SH-SY5Y (cell line): ENCODE measurements at regions not wholly inside any gene's neighbourhood (a gene's known extent, or its start where the extent isn't known, plus 50 kb on each side); places are given as distances from the start of the nearest gene placed in this dataset.

Experiments
- GATA2 ChIP-seq: IDR thresholded peaks from 2 replicates; pipeline ENCODE4 v1.6.1; 2011; ENCODE audit warnings: mild to moderate bottlenecking, low read depth, low read length
- GATA3 ChIP-seq: IDR thresholded peaks from 2 replicates; pipeline ENCODE4 v1.6.1; 2011; ENCODE audit warnings: low read depth, mild to moderate bottlenecking, low read length, moderate library complexity

DNA sequence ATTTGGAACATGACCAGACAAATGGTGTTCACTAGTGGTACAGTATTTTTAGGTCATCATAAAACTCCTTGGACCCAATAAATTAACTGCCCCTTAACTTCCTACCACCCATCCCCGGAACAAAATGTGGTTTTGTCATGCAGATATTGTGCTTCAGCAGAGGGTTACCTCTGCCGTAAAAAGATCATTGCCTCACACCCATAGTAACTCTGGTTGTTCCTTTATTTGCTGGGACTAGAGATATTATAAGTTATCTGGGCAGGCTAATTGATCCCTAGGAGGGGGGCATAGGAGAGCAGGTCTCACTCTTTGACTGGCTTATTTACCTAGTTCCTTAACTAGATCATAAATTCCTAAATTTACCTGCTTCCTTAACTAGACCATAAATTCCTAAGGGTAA, 1343.9 kb upstream of the CHAC2 start:
- TF ChIP-seq GATA3 (no peak), GATA2 (no peak)

GRCh38 chr2:52423111-52423510, 1344.5 kb upstream of the CHAC2 start:
- TF ChIP-seq GATA3 (no peak), GATA2 (no peak)

DNA sequence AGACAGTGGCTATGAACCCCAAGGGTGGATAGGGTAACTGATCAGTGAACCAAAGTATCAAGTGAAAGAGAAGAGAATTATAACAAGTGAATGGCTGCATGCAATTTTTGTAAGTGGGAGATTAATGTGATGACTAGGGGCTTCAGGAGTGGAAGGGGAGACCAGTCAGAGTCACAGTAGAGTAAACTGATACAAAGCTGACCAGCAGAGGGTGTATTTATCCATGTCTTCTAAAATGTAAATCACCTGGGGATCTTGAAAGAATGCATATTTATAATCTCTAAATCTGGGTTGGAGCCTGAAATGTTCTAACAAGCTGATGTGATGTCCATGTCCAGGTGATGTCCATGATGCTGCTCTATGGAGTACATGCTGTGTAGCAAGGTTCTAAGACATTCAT, 1351.3 kb upstream of the CHAC2 start:
- TF ChIP-seq GATA2: no peak
- TF ChIP-seq GATA3: no peak

GRCh38 chr2:52414561-52415295, 1352.9 kb upstream of the CHAC2 start:
- no peak for TF ChIP-seq GATA2
- no peak for TF ChIP-seq GATA3

- TF ChIP-seq GATA3: no peak
- TF ChIP-seq GATA2: no peak
Measured at GRCh38 chr2:52405980-52406379, 1361.6 kb upstream of the CHAC2 start.

- TF ChIP-seq GATA2 (no peak), GATA3 (no peak)
Measured at GRCh38 chr2:52404866-52405265, 1362.7 kb upstream of the CHAC2 start.

DNA sequence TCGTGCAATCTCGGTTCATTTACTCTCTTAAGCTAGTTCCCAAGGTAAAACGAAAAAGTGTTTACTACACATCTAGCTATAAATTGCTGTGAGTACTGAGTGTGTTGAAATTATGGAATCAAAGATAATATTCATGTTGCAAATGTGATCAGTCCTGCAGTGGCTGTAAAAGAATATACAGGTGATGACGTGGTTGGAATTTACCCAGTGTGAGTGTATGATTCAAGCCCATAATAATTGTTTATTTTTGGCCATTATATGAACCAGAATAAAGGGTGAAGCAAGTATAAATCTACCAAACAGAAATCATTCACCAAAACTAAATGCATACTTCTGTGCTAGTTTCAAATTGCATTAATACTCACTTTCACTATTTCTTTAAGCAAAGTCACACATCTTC, 1363.6 kb upstream of the CHAC2 start:
- no peak for TF ChIP-seq GATA2
- TF ChIP-seq GATA3: no peak

GRCh38 chr2:52402128-52402527, 1365.5 kb upstream of the CHAC2 start:
- TF ChIP-seq GATA3 (no peak), GATA2 (no peak)

DNA sequence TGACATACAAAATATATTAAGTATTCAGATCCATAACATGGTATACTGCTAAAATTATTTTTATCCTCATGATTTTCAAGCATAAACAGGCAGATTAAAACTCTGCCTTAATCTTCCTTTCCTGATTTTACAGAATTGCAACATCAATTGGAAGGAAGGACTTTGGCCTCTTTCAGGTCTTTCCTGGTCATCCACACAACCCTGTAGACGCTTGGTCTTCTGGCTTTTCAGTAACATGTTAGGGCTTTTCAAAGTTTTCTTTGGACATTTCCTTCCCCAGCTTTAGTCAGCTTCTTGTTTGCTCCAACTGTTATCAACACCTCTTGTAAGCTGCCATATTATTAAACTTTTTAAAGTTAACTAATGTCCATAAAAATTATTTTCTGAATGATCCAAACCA, 1364.9 kb upstream of the NRXN1 start:
- TF ChIP-seq GATA3: no peak
- no peak for TF ChIP-seq GATA2

- no peak for TF ChIP-seq GATA2
Measured at GRCh38 chr2:52395912-52396311, 1364.0 kb upstream of the NRXN1 start.

- TF ChIP-seq GATA2: no peak
- TF ChIP-seq GATA3: no peak
Measured at GRCh38 chr2:52391621-52392020, 1359.7 kb upstream of the NRXN1 start.

- no peak for TF ChIP-seq GATA3
- TF ChIP-seq GATA2: no peak
Measured at GRCh38 chr2:52390651-52391050, 1358.7 kb upstream of the NRXN1 start.

DNA sequence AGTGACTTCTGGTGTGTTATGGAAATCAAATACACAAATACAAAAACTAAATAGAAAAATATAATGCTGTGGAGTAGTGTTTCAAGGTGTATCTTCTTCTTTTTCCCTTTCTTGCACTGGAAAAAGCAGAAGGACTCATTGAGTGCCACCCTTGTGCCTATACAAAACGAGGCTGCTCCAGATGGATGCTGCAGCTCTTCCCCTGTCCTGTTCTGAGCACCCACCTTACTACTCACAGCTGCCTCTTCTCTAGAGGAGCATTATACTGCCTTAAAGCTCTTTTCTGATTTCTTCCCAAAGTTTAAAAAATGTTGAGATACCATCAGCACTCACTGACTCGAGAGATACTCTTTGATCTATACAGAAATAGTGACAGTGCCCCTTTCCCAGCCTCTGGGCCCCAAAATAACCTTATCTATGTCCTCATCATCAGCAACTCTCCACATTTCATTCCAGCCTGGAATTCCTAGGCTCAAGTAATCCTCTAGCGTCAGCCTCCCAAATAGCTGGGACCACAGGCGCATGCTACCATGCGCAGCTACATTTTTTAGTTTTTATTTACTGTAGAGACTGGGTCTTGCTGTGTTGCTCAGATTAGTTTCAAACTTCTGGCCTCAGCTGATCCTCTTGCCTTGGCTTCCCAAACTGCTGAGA, 1356.1 kb upstream of the NRXN1 start:
- no peak for TF ChIP-seq GATA2

GRCh38 chr2:52386433-52387030, 1354.6 kb upstream of the NRXN1 start:
- no peak for TF ChIP-seq GATA3
- TF ChIP-seq GATA2: no peak

DNA sequence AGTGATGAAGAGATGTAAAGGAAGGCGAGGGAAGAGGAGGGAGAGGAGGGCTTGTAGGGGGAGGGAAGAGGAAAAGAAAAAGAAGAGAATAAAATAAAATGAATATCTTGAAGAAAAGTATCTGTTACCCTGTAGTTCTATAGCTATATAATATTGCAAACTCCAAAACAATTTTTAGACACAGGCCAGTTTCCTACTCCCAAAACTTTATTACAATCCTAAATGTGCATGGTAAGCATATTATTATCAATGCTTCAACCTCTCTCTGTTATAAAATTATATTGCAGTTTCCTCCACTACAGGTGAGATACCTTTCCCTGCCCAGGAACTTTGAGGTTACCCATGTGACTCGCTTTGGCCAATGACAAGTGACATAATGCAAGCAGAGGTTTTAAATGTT, 1351.6 kb upstream of the NRXN1 start:
- TF ChIP-seq GATA2 (no peak), GATA3 (no peak)
